DOHH2 (cell line): ENCODE measurements at regions not wholly inside any gene's neighbourhood (a gene's known extent, or its start where the extent isn't known, plus 50 kb on each side); places are given as distances from the start of the nearest gene placed in this dataset.

Experiments used
- H3F3A ChIP-seq: fragments of 200-600 bp; sonication (generic), shearing (Covaris generic); 2 replicates; pipeline ENCODE4 v1.6.0; 2016; ENCODE audit warnings: antibody characterized with exemption, mild to moderate bottlenecking; ENCODE audit not compliant: control insufficient read depth, insufficient read depth
- H3K27ac ChIP-seq: fragments of 200-600 bp; sonication (generic); 2 replicates; pipeline ENCODE4 v1.5.1; 2014; ENCODE audit warnings: low read depth, mild to moderate bottlenecking, low read length, moderate library complexity
- H3K27me3 ChIP-seq: fragments of 200-600 bp; sonication (generic); 2 replicates; pipeline ENCODE4 v1.6.1; 2014; ENCODE audit warnings: mild to moderate bottlenecking, low read length, mixed read lengths; ENCODE audit not compliant: control insufficient read depth
- H3K36me3 ChIP-seq: fragments of 200-600 bp; sonication (generic); 2 replicates; pipeline ENCODE4 v1.6.1; 2014; ENCODE audit warnings: mild to moderate bottlenecking, low read length, moderate library complexity, mixed read lengths; ENCODE audit not compliant: control insufficient read depth
- H3K4me1 ChIP-seq: fragments of 200-600 bp; sonication (generic); 2 replicates; pipeline ENCODE4 v1.6.1; 2014; ENCODE audit warnings: mild to moderate bottlenecking, low read length, mixed read lengths; ENCODE audit not compliant: control insufficient read depth
- H3K4me2 ChIP-seq: fragments of 200-600 bp; sonication (generic); 2 replicates; pipeline ENCODE4 v1.6.0; 2014; ENCODE audit warnings: mild to moderate bottlenecking, low read length, moderate library complexity
- H3K4me3 ChIP-seq: fragments of 200-600 bp; sonication (generic); 2 replicates; pipeline ENCODE4 v1.5.1; 2014; ENCODE audit warnings: mild to moderate bottlenecking, low read length, mixed read lengths
- H3K79me2 ChIP-seq: fragments of 200-600 bp; sonication (generic); 2 replicates; pipeline ENCODE4 v1.6.1; 2014; ENCODE audit warnings: mild to moderate bottlenecking, low read length, mixed read lengths; ENCODE audit not compliant: control insufficient read depth
- H3K9me2 ChIP-seq: fragments of 200-600 bp; sonication (generic); replicated peaks from 2 replicates; pipeline ENCODE4 v1.6.1; 2014; ENCODE audit warnings: mild to moderate bottlenecking, low read length, mixed read lengths; ENCODE audit not compliant: control insufficient read depth
- H3K9me3 ChIP-seq: fragments of 200-600 bp; sonication (generic); 2 replicates; pipeline ENCODE4 v1.6.1; 2014; ENCODE audit warnings: antibody characterized with exemption, low read length, mixed read lengths; ENCODE audit not compliant: control insufficient read depth, insufficient read depth
- H4K20me1 ChIP-seq: fragments of 200-600 bp; sonication (generic); 2 replicates; pipeline ENCODE4 v1.6.0; 2014; ENCODE audit warnings: low read depth, mild to moderate bottlenecking, antibody characterized with exemption, low read length, moderate library complexity; ENCODE audit not compliant: control insufficient read depth, insufficient read depth
- EZH2phosphoT487 ChIP-seq: fragments of 200-600 bp; sonication (generic); IDR thresholded peaks from 2 replicates; pipeline ENCODE4 v1.6.1; 2017; ENCODE audit warnings: borderline replicate concordance, mild to moderate bottlenecking, antibody characterized with exemption, low read length, moderate library complexity, mixed read lengths
- TF ChIP-seq, protein P1 (sequence below): fragments of 200-600 bp; sonication (generic); IDR thresholded peaks from one replicate; pipeline ENCODE4 v1.5.1; 2014; ENCODE audit warnings: antibody characterized with exemption, mild to moderate bottlenecking, low read depth, low read length; ENCODE audit not compliant: poor library complexity, severe bottlenecking

DNA sequence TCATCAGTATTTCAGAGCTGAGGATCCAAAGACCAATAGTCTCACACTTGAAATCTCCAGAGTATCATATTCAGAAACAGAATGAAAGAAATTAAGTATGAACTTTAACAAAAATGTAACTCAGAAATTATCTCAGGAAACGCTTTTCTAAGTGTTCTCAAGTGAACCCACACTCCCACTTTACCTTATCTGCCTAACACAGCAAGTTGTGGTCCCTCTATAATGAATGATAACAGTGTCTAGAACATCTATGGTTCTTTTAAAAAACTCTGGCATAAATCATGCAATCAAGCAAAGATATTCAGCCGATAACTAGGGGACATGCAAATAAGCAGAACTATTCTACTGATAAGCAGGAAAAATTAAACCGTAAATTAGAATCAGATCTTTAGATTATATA is 1574.2 kb downstream of the PLA2G4A start:
- Histone ChIP-seq H3K4me3 (no peak overlapping the region), H3K79me2 (no peaks in the 10 kb centered on the region), H3F3A (no peaks in the 10 kb centered on the region), H3K4me2 (no peak overlapping the region), H3K9me3 (no peaks in the 10 kb centered on the region), H3K36me3 (no peaks in the 10 kb centered on the region), H4K20me1 (no peaks in the 10 kb centered on the region), H3K27me3 (no peaks in the 10 kb centered on the region), H3K9me2 (no peaks in the 10 kb centered on the region), H3K4me1 (no peaks in the 10 kb centered on the region), H3K27ac (no peak overlapping the region)
- TF ChIP-seq, protein P1, sequence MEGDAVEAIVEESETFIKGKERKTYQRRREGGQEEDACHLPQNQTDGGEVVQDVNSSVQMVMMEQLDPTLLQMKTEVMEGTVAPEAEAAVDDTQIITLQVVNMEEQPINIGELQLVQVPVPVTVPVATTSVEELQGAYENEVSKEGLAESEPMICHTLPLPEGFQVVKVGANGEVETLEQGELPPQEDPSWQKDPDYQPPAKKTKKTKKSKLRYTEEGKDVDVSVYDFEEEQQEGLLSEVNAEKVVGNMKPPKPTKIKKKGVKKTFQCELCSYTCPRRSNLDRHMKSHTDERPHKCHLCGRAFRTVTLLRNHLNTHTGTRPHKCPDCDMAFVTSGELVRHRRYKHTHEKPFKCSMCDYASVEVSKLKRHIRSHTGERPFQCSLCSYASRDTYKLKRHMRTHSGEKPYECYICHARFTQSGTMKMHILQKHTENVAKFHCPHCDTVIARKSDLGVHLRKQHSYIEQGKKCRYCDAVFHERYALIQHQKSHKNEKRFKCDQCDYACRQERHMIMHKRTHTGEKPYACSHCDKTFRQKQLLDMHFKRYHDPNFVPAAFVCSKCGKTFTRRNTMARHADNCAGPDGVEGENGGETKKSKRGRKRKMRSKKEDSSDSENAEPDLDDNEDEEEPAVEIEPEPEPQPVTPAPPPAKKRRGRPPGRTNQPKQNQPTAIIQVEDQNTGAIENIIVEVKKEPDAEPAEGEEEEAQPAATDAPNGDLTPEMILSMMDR: no peak
- TF ChIP-seq EZH2phosphoT487: no peak

DNA sequence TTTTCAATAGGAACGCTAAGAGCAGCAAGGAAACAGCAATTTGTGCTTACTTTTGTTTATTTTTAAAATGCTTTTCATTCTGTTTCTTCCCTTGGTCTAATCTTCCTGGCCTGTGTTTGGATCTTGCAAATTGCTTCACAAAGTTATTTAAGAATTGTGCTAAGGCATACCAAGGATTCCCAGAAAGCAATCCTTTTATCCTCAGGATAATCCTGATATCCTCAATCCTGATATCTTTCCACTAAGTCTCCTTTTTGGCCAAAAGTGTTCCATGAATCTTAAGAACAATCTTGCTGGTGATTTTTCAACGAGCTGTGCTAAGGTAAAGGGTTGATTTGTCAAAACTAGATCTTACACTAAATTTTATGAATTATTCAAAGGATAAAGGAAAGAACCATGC is 1577.9 kb downstream of the PLA2G4A start:
- Histone ChIP-seq H3K4me1 (no peaks in the 10 kb centered on the region), H3K79me2 (no peaks in the 10 kb centered on the region), H4K20me1 (no peaks in the 10 kb centered on the region), H3K4me3 (no peak overlapping the region), H3K27ac (no peak overlapping the region), H3K9me2 (no peaks in the 10 kb centered on the region), H3K4me2 (no peak overlapping the region), H3K36me3 (no peaks in the 10 kb centered on the region), H3K9me3 (no peaks in the 10 kb centered on the region), H3F3A (no peaks in the 10 kb centered on the region), H3K27me3 (no peaks in the 10 kb centered on the region)
- TF ChIP-seq EZH2phosphoT487: no peak
- TF ChIP-seq, protein P1: no peak

DNA sequence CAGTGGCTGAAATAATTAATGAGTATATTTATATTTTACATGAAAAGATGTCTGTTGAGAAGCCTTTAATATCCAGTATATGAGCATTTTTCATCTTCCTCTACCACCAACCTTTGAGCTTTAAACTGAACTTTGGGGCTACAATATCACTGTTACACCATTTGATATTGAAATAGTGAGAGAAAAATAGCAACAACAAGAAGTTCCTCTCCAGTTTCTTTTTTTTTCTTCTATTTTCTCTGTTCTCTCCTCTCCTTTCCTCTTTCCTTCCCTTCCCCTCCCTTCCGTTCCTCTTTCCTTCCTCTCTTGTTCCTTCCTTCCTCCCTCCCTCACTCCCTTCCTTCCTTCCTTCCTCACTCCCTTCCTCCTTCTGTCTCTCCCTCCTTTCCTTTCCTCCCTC is 1591.4 kb downstream of the PLA2G4A start:
- Histone ChIP-seq H3K27me3 (no peaks in the 10 kb centered on the region), H3K27ac (no peak overlapping the region), H3K9me3 (no peaks in the 10 kb centered on the region), H3K36me3 (no peaks in the 10 kb centered on the region), H3K79me2 (no peaks in the 10 kb centered on the region), H3K9me2 (no peaks in the 10 kb centered on the region), H4K20me1 (no peaks in the 10 kb centered on the region), H3K4me3 (no peak overlapping the region), H3F3A (no peaks in the 10 kb centered on the region), H3K4me1 (no peaks in the 10 kb centered on the region), H3K4me2 (no peak overlapping the region)
- TF ChIP-seq EZH2phosphoT487: no peak
- TF ChIP-seq, protein P1: no peak

DNA sequence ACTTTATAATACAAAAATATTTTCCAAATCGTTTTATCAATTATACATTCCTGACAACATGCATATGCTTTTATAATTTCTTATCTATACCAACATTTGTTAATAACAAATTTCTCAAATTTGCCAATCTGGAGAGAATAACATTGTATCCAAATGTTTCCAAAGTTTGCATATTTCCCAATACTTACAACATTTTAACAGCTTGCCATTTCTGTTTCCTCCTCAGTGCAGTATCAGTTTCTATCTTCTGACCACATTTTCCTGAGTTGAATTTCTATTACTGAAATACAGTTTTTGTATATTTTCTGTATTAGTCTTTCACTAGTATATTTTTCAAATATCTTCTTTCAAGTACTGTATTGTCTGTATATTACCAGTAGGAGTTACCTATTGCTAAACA is 1594.3 kb downstream of the PLA2G4A start:
- Histone ChIP-seq H3K4me1 (no peaks in the 10 kb centered on the region), H3K36me3 (no peaks in the 10 kb centered on the region), H3K4me2 (no peak overlapping the region), H3K27ac (no peak overlapping the region), H3K9me2 (no peaks in the 10 kb centered on the region), H3K27me3 (no peaks in the 10 kb centered on the region), H3K4me3 (no peak overlapping the region), H4K20me1 (no peaks in the 10 kb centered on the region), H3K9me3 (no peaks in the 10 kb centered on the region), H3K79me2 (no peaks in the 10 kb centered on the region), H3F3A (no peaks in the 10 kb centered on the region)
- no peak for TF ChIP-seq EZH2phosphoT487
- TF ChIP-seq, protein P1: no peak
